ENCODE measurements at regions not wholly inside any gene's neighbourhood (a gene's known extent, or its start where the extent isn't known, plus 50 kb on each side); places are given as distances from the start of the nearest gene placed in this dataset.

GRCh38 chr11:101187748-101188147 lies 58.1 kb upstream of the PGR start:
- dilution Hi-C loops (cut with MboI; ENCODE audit: extremely low pct_ligation_motif_present, low sequenced_read_pairs), result no loop called here
- no peaks in the 10 kb centered on the region for H3K4me1 ChIP-seq (ENCODE audit: control insufficient read depth, extremely low read depth, insufficient read depth, low read length)
- no peaks in the 10 kb centered on the region for H3K9me1 ChIP-seq (replicated peaks; ENCODE audit: control insufficient read depth, extremely low read depth, insufficient read depth, low read length)
- CTCF ChIA-PET, result no interaction called here
- no TSS peak for BruUV-seq (replicated peaks)
- no peak overlapping the region for H3K4me3 ChIP-seq (replicated peaks in 1 of 3; ENCODE audit: insufficient read depth in 1 of 3, low read depth in 1 of 3, low read length in 3 of 3)
- H3K4me2 ChIP-seq (ENCODE audit: insufficient read depth, low read length), result no peak overlapping the region
- DNase-seq (ENCODE audit: low read depth, low spot score), result no peak
- H3K36me3 ChIP-seq (ENCODE audit: control insufficient read depth in 2 of 2, extremely low read depth in 1 of 2, insufficient read depth in 2 of 2, low read length in 2 of 2), result no peaks in the 10 kb centered on the region
- intact Hi-C loops (cut with micrococcal nuclease), result no loop called here
- H3K9ac ChIP-seq (replicated peaks; ENCODE audit: extremely low read depth, insufficient read depth, low read length), result no peak overlapping the region
- no peak for FAIRE-seq
- TF ChIP-seq EZH2 (IDR thresholded peaks at IDR 0.05; ENCODE audit: borderline replicate concordance, low read depth, low read length, severe bottlenecking), result no peak
- no peak for TF ChIP-seq FOS (IDR thresholded peaks at IDR 0.05; ENCODE audit: borderline replicate concordance, insufficient read depth, low read length)
- no peak for TF ChIP-seq POLR2A (IDR thresholded peaks at IDR 0.05; ENCODE audit: low read depth, low read length)
- TF ChIP-seq CTCF (IDR thresholded peaks at IDR 0.05; ENCODE audit: extremely low read depth in 1 of 2, insufficient read depth in 1 of 2, low read depth in 1 of 2, low read length in 2 of 2), result no peak
- TF ChIP-seq GATA2 (IDR thresholded peaks at IDR 0.05; ENCODE audit: insufficient read depth, insufficient read length, low read depth, low read length), result no peak
- TF ChIP-seq JUN (IDR thresholded peaks at IDR 0.05; ENCODE audit: borderline replicate concordance, insufficient read depth, insufficient read length, low read depth), result no peak
- no peak for TF ChIP-seq POLR2AphosphoS5 (IDR thresholded peaks at IDR 0.05; ENCODE audit: insufficient read depth, low read depth, low read length)
- no peak for TF ChIP-seq MAX (IDR thresholded peaks at IDR 0.05; ENCODE audit: insufficient read depth, insufficient read length)
- no peak for TF ChIP-seq MYC (IDR thresholded peaks at IDR 0.05; ENCODE audit: low read depth, low read length)
- no peaks in the 10 kb centered on the region for H3K27me3 ChIP-seq (ENCODE audit: control insufficient read depth in 2 of 2, insufficient read depth in 2 of 2, low read length in 2 of 2)
- H3K79me2 ChIP-seq (ENCODE audit: control insufficient read depth, insufficient read depth, low read length), result no peaks in the 10 kb centered on the region
- no peaks in the 10 kb centered on the region for H4K20me1 ChIP-seq (replicated peaks; ENCODE audit: control insufficient read depth, extremely low read depth, insufficient read depth, low read length)
- POLR2A ChIA-PET, result no interaction called here
- no peak overlapping the region for H2AFZ ChIP-seq (ENCODE audit: low read depth, low read length)
- H3K27ac ChIP-seq (ENCODE audit: insufficient read depth, low read depth, low read length), result no peak overlapping the region
- H3K9me3 ChIP-seq (replicated peaks; ENCODE audit: control insufficient read depth, insufficient read depth, low read length), result peaks cover 2% of the 10 kb centered on the region
